ENCODE measurements at regions not wholly inside any gene's neighbourhood (a gene's known extent, or its start where the extent isn't known, plus 50 kb on each side); places are given as distances from the start of the nearest gene placed in this dataset.

DNA sequence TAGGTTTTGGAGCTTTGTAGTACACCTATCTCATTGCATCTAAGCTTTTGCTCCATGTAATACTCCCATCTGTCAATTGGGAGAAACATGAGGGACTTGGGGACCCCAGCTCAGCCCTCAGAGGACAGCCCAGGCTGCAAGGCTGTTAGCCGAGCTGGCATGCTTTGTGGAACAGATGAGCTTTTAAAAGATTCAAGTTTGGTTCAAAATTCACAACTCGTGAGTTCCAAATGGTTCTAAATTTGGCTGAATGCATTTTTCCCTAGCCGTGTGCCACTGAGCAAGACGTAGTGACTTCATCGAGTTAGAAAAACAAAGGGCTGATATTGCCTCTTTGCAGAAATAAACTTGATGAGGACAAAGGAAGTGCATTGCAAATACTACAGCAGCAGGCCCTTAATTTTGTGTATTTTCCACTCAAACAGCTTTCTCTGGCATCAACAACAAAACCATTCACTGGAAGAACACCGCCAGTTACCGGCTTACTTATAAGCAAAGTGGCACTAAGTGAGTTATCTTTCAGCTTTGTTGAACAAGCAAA is 165.0 kb upstream of the HS3ST1 start:
- no peak overlapping the region for H3K4me3 ChIP-seq
- WGBS, 4 donors: 66 to 79% (median 70%) methylated on average over 7 of the region's 7 CpGs
- DNase-seq: no peak
- H3K4me1 ChIP-seq: peaks cover 0 to 2% (median 0%) of the 10 kb centered on the region in 12 donors
- no peak overlapping the region for H3K27ac ChIP-seq
- TF ChIP-seq, protein P1, sequence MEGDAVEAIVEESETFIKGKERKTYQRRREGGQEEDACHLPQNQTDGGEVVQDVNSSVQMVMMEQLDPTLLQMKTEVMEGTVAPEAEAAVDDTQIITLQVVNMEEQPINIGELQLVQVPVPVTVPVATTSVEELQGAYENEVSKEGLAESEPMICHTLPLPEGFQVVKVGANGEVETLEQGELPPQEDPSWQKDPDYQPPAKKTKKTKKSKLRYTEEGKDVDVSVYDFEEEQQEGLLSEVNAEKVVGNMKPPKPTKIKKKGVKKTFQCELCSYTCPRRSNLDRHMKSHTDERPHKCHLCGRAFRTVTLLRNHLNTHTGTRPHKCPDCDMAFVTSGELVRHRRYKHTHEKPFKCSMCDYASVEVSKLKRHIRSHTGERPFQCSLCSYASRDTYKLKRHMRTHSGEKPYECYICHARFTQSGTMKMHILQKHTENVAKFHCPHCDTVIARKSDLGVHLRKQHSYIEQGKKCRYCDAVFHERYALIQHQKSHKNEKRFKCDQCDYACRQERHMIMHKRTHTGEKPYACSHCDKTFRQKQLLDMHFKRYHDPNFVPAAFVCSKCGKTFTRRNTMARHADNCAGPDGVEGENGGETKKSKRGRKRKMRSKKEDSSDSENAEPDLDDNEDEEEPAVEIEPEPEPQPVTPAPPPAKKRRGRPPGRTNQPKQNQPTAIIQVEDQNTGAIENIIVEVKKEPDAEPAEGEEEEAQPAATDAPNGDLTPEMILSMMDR (IDR thresholded peaks at IDR 0.05): no peak
- no peak for TF ChIP-seq POLR2A (IDR thresholded peaks at IDR 0.05)
- intact Hi-C loops (cut with DNase I): no loop called here
- no peaks in the 10 kb centered on the region for H3K27me3 ChIP-seq
- ATAC-seq: no peak
- H3K36me3 ChIP-seq: no peaks in the 10 kb centered on the region
- no peaks in the 10 kb centered on the region for H3K9me3 ChIP-seq

DNA sequence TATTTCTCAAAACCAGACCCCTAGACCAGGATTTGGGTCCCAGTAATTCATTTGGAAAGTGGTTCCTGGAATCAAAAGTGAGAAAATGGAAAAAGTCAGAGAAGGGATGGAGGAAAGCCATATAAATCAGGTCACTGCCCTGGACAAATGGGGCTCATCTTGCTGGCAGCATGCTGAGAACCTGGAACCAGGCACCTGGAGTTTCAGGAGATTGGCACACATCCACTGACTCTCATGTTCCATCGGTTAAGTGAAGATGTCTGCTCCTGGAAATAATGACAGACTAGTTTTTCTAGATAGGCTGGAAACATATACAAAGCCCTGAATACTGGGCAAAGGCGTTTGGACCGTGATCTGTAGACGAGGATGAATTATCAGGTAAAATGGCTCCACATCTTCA is 163.6 kb upstream of the HS3ST1 start:
- intact Hi-C loops (cut with DNase I): no loop called here
- DNase-seq (no peak), ATAC-seq (no peak)
- no peaks in the 10 kb centered on the region for H3K27me3 ChIP-seq
- TF ChIP-seq, protein P1 (IDR thresholded peaks at IDR 0.05): no peak
- TF ChIP-seq POLR2A (IDR thresholded peaks at IDR 0.05): no peak
- no peak overlapping the region for H3K27ac ChIP-seq
- H3K4me3 ChIP-seq: no peak overlapping the region
- WGBS, 4 donors: 92 to 96% (median 94%) methylated on average over 4 of the region's 4 CpGs
- H3K9me3 ChIP-seq: no peaks in the 10 kb centered on the region
- H3K4me1 ChIP-seq: peaks cover 0 to 2% (median 0%) of the 10 kb centered on the region in 12 donors
- no peaks in the 10 kb centered on the region for H3K36me3 ChIP-seq

DNA sequence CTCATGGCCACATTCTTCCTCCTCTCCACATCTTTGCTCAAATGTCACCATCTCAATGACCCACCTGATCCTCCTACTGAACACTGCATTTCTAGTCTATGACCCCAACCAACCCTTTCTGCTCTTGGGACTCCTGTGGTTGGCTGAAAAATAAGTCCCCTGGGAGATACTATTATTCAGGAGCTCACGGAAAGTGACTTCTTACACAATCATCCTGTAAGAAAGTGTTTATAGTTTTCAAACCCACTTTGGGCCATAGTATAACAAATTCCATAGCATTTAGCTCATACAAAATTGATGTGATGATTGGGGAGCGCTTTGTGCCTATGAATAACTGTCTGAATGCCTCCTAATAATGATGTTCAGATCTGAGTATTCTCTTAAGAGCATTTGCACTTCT is 161.4 kb upstream of the HS3ST1 start:
- H3K4me1 ChIP-seq: no peaks in the 10 kb centered on the region
- no peak for ATAC-seq
- H3K36me3 ChIP-seq: no peaks in the 10 kb centered on the region
- DNase-seq: no peak
- WGBS, 4 donors: 43 to 91% (median 58%) methylated on average over 2 of the region's 2 CpGs
- no peaks in the 10 kb centered on the region for H3K27me3 ChIP-seq
- TF ChIP-seq, protein P1 (IDR thresholded peaks at IDR 0.05): no peak
- no peak for TF ChIP-seq POLR2A (IDR thresholded peaks at IDR 0.05)
- H3K27ac ChIP-seq: no peak overlapping the region
- intact Hi-C loops (cut with DNase I): no loop called here
- no peaks in the 10 kb centered on the region for H3K9me3 ChIP-seq
- H3K4me3 ChIP-seq: no peak overlapping the region

DNA sequence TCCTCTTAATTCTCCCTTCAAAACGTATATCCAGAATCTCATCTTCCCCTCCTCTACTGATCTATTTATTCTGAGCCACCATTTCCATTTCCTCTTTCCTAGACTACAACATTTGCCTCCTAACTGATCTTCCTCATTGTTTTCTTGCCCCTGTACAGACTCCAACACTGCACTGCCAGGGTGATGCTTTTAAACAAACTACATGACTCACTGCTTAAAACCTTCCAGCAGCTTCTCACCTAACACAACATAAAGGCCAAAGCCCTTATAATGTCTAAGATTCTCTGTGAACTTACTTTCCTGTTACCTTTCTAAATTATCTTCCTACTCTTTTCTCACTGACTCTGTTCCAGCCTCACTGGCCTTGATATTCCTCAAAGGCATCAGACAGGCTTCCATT is 161.0 kb upstream of the HS3ST1 start:
- Histone ChIP-seq H3K9me3 (no peaks in the 10 kb centered on the region), H3K27ac (no peak overlapping the region), H3K27me3 (no peaks in the 10 kb centered on the region), H3K36me3 (no peaks in the 10 kb centered on the region), H3K4me1 (no peaks in the 10 kb centered on the region), H3K4me3 (no peak overlapping the region)
- intact Hi-C loops (cut with DNase I): no loop called here
- no peak for TF ChIP-seq POLR2A (IDR thresholded peaks at IDR 0.05)
- TF ChIP-seq, protein P1 (IDR thresholded peaks at IDR 0.05): no peak
- 60 to 80% (median 68%) methylated on average over 1 of the region's 1 CpG for WGBS, 4 donors
- ATAC-seq: no peak
- no peak for DNase-seq

All from heart left ventricle (tissue), 16 donors.